GM23338 (cell line): ENCODE measurements at regions not wholly inside any gene's neighbourhood (a gene's known extent, or its start where the extent isn't known, plus 50 kb on each side); places are given as distances from the start of the nearest gene placed in this dataset.
"Not testable (repeated sequence)": the region's sequence is repeated elsewhere in the genome, so short reads cannot be mapped to it uniquely, and the experiment has no call there.

Experiments used
- ATAC-seq: fragments of 200-7000 bp; cut with Tn5 transposase; 3 replicates; pipeline ENCODE4 v1.9.1; 2020
- DNase-seq: peaks from one replicate; pipeline ENCODE4 v3.0.0-alpha.2; 2015; ENCODE audit warnings: low spot score
- H2AFZ ChIP-seq: fragments of 200-600 bp; sonication (generic); 2 replicates; pipeline ENCODE4 v1.8.0; 2016; ENCODE audit warnings: antibody characterized with exemption, mild to moderate bottlenecking, moderate library complexity
- H3F3A ChIP-seq: fragments of 200-600 bp; sonication (generic); replicated peaks from 2 replicates; pipeline ENCODE4 v1.8.0; 2017; ENCODE audit warnings: antibody characterized with exemption, mixed run types, low read depth
- H3K27ac ChIP-seq: fragments of 200-600 bp; sonication (generic); 2 replicates; pipeline ENCODE4 v1.6.1; 2016; ENCODE audit warnings: low read depth
- H3K27me3 ChIP-seq: fragments of 200-600 bp; sonication (generic); 2 replicates; pipeline ENCODE4 v1.8.0; 2016; ENCODE audit warnings: mild to moderate bottlenecking, mixed run types, moderate library complexity; ENCODE audit not compliant: insufficient read depth
- H3K36me3 ChIP-seq: fragments of 200-600 bp; sonication (generic); 2 replicates; pipeline ENCODE4 v1.8.0; 2016; ENCODE audit warnings: mild to moderate bottlenecking; ENCODE audit not compliant: insufficient read depth
- H3K4me1 ChIP-seq: fragments of 200-600 bp; sonication (generic); 2 replicates; pipeline ENCODE4 v1.8.0; 2016; ENCODE audit warnings: mild to moderate bottlenecking, moderate library complexity; ENCODE audit not compliant: insufficient read depth
- H3K4me2 ChIP-seq: fragments of 200-600 bp; sonication (generic); 2 replicates; pipeline ENCODE4 v1.7.1; 2017; ENCODE audit warnings: mixed run types
- H3K4me3 ChIP-seq: fragments of 200-600 bp; sonication (generic); 2 replicates; pipeline ENCODE4 v1.6.1; 2016; ENCODE audit warnings: mixed run types
- H3K79me2 ChIP-seq: fragments of 200-600 bp; sonication (generic); replicated peaks from 2 replicates; pipeline ENCODE4 v1.8.0; 2017; ENCODE audit warnings: mild to moderate bottlenecking; ENCODE audit not compliant: insufficient read depth
- H3K9me2 ChIP-seq: fragments of 200-600 bp; sonication (generic); 2 replicates; pipeline ENCODE4 v1.8.0; 2017; ENCODE audit not compliant: insufficient read depth
- H4K20me1 ChIP-seq: fragments of 200-600 bp; sonication (generic); replicated peaks from 2 replicates; pipeline ENCODE4 v1.8.0; 2017; ENCODE audit warnings: mild to moderate bottlenecking; ENCODE audit not compliant: insufficient read depth
- H3K27ac Mint-ChIP-seq: 2 replicates; pipeline ENCODE4 v1.8.0; 2020; ENCODE audit warnings: inconsistent platforms, mild to moderate bottlenecking, moderate library complexity, mixed read lengths
- H3K27me3 Mint-ChIP-seq: 3 replicates; pipeline ENCODE4 v1.8.0; 2022; ENCODE audit warnings: low read depth, mild to moderate bottlenecking, moderate library complexity, mixed read lengths, inconsistent platforms; ENCODE audit not compliant: insufficient read depth, poor library complexity
- H3K36me3 Mint-ChIP-seq: 3 replicates; pipeline ENCODE4 v1.8.0; 2021; ENCODE audit warnings: low read depth, mild to moderate bottlenecking, inconsistent platforms, moderate library complexity, mixed read lengths
- H3K4me1 Mint-ChIP-seq: 3 replicates; pipeline ENCODE4 v1.8.0; 2020; ENCODE audit warnings: mild to moderate bottlenecking, inconsistent platforms, mixed read lengths
- H3K4me3 Mint-ChIP-seq: 3 replicates; pipeline ENCODE4 v1.8.0; 2021; ENCODE audit warnings: moderate library complexity, mild to moderate bottlenecking, inconsistent platforms, mixed read lengths
- H3K9me3 Mint-ChIP-seq: 3 replicates; pipeline ENCODE4 v1.8.0; 2020; ENCODE audit warnings: moderate library complexity, mild to moderate bottlenecking, inconsistent platforms, mixed read lengths
- ETS1 ChIP-seq: IDR thresholded peaks from 2 replicates; pipeline ENCODE4 v1.6.1; 2016; ENCODE audit warnings: antibody characterized with exemption
- EZH2 ChIP-seq: fragments of 200-600 bp; sonication (generic); IDR thresholded peaks from one replicate; pipeline ENCODE4 v1.8.0; 2017; ENCODE audit warnings: antibody characterized with exemption, mild to moderate bottlenecking, low read depth; ENCODE audit not compliant: unreplicated experiment
- EZH2phosphoT487 ChIP-seq: fragments of 200-600 bp; sonication (generic); IDR thresholded peaks from one replicate; pipeline ENCODE4 v1.8.1; 2018; ENCODE audit warnings: antibody characterized with exemption; ENCODE audit not compliant: unreplicated experiment
- JUNB ChIP-seq: IDR thresholded peaks from one replicate; pipeline ENCODE4 v1.6.1; 2016; ENCODE audit warnings: antibody characterized with exemption; ENCODE audit not compliant: unreplicated experiment
- POLR2AphosphoS5 ChIP-seq: IDR thresholded peaks from 2 replicates; pipeline ENCODE4 v1.6.1; 2016; ENCODE audit warnings: antibody characterized with exemption, low read depth
- STAT1 ChIP-seq: IDR thresholded peaks from one replicate; pipeline ENCODE4 v1.6.1; 2016; ENCODE audit warnings: antibody characterized with exemption; ENCODE audit not compliant: unreplicated experiment
- ZNF114 ChIP-seq: fragments of 250-450 bp; sonication (Bioruptor Pico); IDR thresholded peaks from 2 replicates; pipeline ENCODE4 v1.5.0; 2020; ENCODE audit warnings: mild to moderate bottlenecking, moderate library complexity
- TF ChIP-seq, protein P1 (sequence below), 2 experiments: fragments of 200-600 bp in 1 of 2; sonication (generic) in 1 of 2; conservative IDR thresholded peaks; 2 replicates each; pipeline versions ENCODE4 v1.5.1 to v1.6.1; 2016 to 2017; ENCODE audit warnings: antibody characterized with exemption in 2 of 2, low read depth in 2 of 2, mild to moderate bottlenecking in 2 of 2, moderate library complexity in 1 of 2

DNA sequence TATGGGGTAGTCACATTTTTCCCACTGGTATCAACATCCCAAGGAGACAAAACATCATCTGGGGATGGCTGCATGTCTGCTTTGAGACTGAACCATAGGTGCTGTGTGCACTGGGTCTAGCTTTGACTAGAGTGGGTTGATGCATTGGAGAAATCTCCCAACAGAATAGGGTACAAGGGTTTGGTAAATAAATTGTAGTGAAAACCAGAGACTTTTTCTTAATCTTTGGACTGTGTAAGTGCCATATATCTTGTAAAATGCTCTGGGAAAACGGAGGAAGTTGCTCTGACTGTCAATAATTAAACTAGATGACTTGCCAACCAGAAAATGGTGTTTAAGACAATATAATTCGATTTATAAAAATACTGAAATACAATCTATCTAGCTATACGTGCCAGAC, 1064.0 kb upstream of the SLIT2 start:
- no peak overlapping the region; the same call in 1 of the 2 replicates for H2AFZ ChIP-seq
- no peaks in the 10 kb centered on the region; the same call in 2 of the 3 replicates for H3K9me3 Mint-ChIP-seq
- H3K4me1 Mint-ChIP-seq, result peaks cover 10% of the 10 kb centered on the region
- H3K27ac Mint-ChIP-seq, result no peak overlapping the region
- no peaks in the 10 kb centered on the region for H3K36me3 Mint-ChIP-seq
- H3K4me1 ChIP-seq, result no peaks in the 10 kb centered on the region; the same call in 1 of the 2 replicates
- H4K20me1 ChIP-seq, result no peaks in the 10 kb centered on the region
- H3K27me3 ChIP-seq, result no peaks in the 10 kb centered on the region
- H3K4me2 ChIP-seq, result no peak overlapping the region
- H3K9me2 ChIP-seq, result 0 out of 2 replicates have a peak, but pooled peaks cover 3% of the 10 kb centered on the region
- TF ChIP-seq STAT1 (no peak), ETS1 (no peak), EZH2 (no peak)
- TF ChIP-seq, protein P1, sequence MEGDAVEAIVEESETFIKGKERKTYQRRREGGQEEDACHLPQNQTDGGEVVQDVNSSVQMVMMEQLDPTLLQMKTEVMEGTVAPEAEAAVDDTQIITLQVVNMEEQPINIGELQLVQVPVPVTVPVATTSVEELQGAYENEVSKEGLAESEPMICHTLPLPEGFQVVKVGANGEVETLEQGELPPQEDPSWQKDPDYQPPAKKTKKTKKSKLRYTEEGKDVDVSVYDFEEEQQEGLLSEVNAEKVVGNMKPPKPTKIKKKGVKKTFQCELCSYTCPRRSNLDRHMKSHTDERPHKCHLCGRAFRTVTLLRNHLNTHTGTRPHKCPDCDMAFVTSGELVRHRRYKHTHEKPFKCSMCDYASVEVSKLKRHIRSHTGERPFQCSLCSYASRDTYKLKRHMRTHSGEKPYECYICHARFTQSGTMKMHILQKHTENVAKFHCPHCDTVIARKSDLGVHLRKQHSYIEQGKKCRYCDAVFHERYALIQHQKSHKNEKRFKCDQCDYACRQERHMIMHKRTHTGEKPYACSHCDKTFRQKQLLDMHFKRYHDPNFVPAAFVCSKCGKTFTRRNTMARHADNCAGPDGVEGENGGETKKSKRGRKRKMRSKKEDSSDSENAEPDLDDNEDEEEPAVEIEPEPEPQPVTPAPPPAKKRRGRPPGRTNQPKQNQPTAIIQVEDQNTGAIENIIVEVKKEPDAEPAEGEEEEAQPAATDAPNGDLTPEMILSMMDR (conservative IDR thresholded peaks at IDR 0.05; ENCODE audit: low read depth in 2 of 2), result no peak
- DNase-seq (no peak), ATAC-seq (no peak)
- no peak overlapping the region for H3K4me3 ChIP-seq
- no peaks in the 10 kb centered on the region for H3F3A ChIP-seq
- H3K36me3 ChIP-seq, result no peaks in the 10 kb centered on the region
- H3K27ac ChIP-seq, result no peak overlapping the region
- H3K27me3 Mint-ChIP-seq, result no peaks in the 10 kb centered on the region
- no peaks in the 10 kb centered on the region for H3K79me2 ChIP-seq
- H3K4me3 Mint-ChIP-seq, result no peak overlapping the region

- Histone ChIP-seq H3F3A (no peaks in the 10 kb centered on the region), H3K4me3 (no peak overlapping the region), H2AFZ (no peak overlapping the region), H3K4me2 (no peak overlapping the region), H4K20me1 (no peaks in the 10 kb centered on the region), H3K27ac (no peak overlapping the region), H3K9me2 (0 out of 2 replicates have a peak, but pooled peaks cover 3% of the 10 kb centered on the region), H3K4me1 (no peaks in the 10 kb centered on the region; the same call in 1 of the 2 replicates), H3K27me3 (no peaks in the 10 kb centered on the region), H3K79me2 (no peaks in the 10 kb centered on the region), H3K36me3 (no peaks in the 10 kb centered on the region)
- H3K27me3 Mint-ChIP-seq, result no peaks in the 10 kb centered on the region
- H3K4me1 Mint-ChIP-seq, result peaks cover 8% of the 10 kb centered on the region
- H3K4me3 Mint-ChIP-seq, result no peak overlapping the region
- TF ChIP-seq EZH2 (no peak), EZH2phosphoT487 (no peak), JUNB (no peak), ETS1 (no peak), POLR2AphosphoS5 (no peak), ZNF114 (CRISPR knock-in tag) (no peak), STAT1 (no peak)
- no peaks in the 10 kb centered on the region; the same call in 2 of the 3 replicates for H3K36me3 Mint-ChIP-seq
- H3K27ac Mint-ChIP-seq, result no peak overlapping the region
- peaks cover 3% of the 10 kb centered on the region for H3K9me3 Mint-ChIP-seq
- ATAC-seq, result no peak
- no peak for DNase-seq
Measured at GRCh38 chr4:19187096-19187495, 1064.6 kb upstream of the SLIT2 start.

DNA sequence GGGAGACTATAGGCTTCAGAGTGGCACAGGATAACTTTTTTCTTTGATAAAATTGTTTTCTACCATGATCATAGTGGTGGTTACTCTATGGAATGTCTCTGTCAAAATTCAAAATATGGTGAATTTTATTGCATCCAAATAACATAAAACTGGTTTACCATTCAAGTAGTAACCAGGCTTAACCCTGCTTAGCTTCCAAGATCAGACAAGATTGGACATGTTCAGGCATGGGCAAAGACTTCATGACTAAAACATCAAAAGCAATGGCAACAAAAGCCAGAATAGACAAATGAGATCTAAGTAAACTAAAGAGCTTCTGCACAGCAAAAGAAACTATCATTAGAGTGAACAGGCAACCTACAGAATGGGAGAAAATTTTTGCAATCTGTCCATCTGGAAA, 1070.1 kb upstream of the SLIT2 start:
- H3K27ac Mint-ChIP-seq, H3K4me1 Mint-ChIP-seq, H3K27ac ChIP-seq, ATAC-seq, H3F3A ChIP-seq, H3K4me3 ChIP-seq, H3K4me2 ChIP-seq, H4K20me1 ChIP-seq, DNase-seq, H3K27me3 Mint-ChIP-seq, H3K79me2 ChIP-seq, H3K36me3 ChIP-seq, H2AFZ ChIP-seq, H3K9me2 ChIP-seq, H3K27me3 ChIP-seq, H3K4me1 ChIP-seq, H3K36me3 Mint-ChIP-seq, H3K4me3 Mint-ChIP-seq, H3K9me3 Mint-ChIP-seq: not testable (repeated sequence)
